ENCODE measurements at regions not wholly inside any gene's neighbourhood (a gene's known extent, or its start where the extent isn't known, plus 50 kb on each side); places are given as distances from the start of the nearest gene placed in this dataset.

DNA sequence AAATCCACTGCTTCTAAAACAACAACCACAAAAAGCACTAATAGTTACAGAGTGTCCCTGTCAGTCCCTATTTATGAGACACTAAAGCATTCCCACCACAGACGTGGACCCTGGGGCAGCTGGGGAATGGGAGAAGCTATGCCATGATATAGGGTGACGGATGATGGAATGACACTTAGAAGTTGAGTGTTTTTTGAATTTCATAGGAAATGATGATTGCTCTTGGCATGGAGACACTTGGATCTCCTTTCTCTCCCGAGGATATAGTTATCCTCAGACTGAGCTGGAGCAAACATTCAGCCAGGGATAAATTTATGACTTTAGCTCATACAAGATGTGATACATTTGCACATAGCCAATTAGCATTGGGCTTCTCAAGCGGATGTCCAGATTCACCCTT lies 151.2 kb downstream of the EDN3 start:
- Mint-ChIP-seq H3K4me1 (no peaks in the 10 kb centered on the region), H3K9me3 (no peaks in the 10 kb centered on the region), H3K27ac (no peak overlapping the region), H3K36me3 (no peaks in the 10 kb centered on the region), H3K27me3 (peaks cover 15 to 54% of the 10 kb centered on the region in 2 donors), H3K4me3 (no peak overlapping the region)
- Histone ChIP-seq H3K9me3 (ENCODE audit: control insufficient read depth in 1 of 2, low read length in 2 of 2) (no peaks in the 10 kb centered on the region), H3K27ac (ENCODE audit: low read depth, low read length) (no peak overlapping the region), H3K4me3 (ENCODE audit: low read length in 2 of 2) (no peak overlapping the region), H3K4me1 (ENCODE audit: insufficient read depth, low read length) (no peaks in the 10 kb centered on the region), H3K36me3 (ENCODE audit: insufficient read depth, low read length) (no peaks in the 10 kb centered on the region), H3K27me3 (ENCODE audit: insufficient read depth, low read length) (no peaks in the 10 kb centered on the region)
- POLR2A ChIA-PET (ENCODE audit: partially characterized antibody), result no interaction called here
- CTCF ChIA-PET (ENCODE audit: partially characterized antibody), result interaction anchor here (1.8 kb wide), 1 partner anchor 9 kb away, joined by 4 read pairs; no protein-coding TSS in a partner anchor
- intact Hi-C loops (cut with micrococcal nuclease), result no loop called here
- no peak for DNase-seq

DNA sequence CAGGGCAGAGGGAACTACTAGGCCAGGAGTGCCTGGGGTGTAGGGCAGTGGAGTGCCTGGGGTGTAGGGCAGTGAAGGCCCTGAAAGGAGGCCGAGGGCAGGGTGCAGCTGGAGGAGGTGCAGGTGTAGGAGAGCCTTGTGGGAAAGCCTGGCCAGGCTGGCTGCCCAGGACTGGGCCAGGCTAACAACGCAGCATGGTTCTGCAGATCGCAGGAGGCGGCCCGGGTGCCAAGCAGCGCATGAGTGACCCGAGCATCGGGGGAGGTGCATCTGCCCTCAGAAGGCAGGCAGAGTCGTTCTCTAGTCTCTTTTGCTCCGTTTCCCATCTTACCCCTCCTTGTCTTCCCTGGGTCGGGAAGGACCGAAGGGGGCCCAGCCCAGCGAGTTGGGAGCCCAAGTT lies 151.5 kb upstream of the PHACTR3 start:
- DNase-seq, result no peak
- ChIA-PET CTCF (ENCODE audit: partially characterized antibody) (no interaction called here), POLR2A (ENCODE audit: partially characterized antibody) (no interaction called here)
- no peak overlapping the region for H3K4me3 Mint-ChIP-seq
- Histone ChIP-seq H3K4me3 (ENCODE audit: low read length in 2 of 2) (no peak overlapping the region), H3K27me3 (ENCODE audit: insufficient read depth, low read length) (no peaks in the 10 kb centered on the region), H3K4me1 (ENCODE audit: insufficient read depth, low read length) (no peaks in the 10 kb centered on the region), H3K9me3 (ENCODE audit: control insufficient read depth in 1 of 2, low read length in 2 of 2) (no peaks in the 10 kb centered on the region), H3K36me3 (ENCODE audit: insufficient read depth, low read length) (no peaks in the 10 kb centered on the region), H3K27ac (ENCODE audit: low read depth, low read length) (no peak overlapping the region)
- H3K27me3 Mint-ChIP-seq, result peaks cover 10 to 45% of the 10 kb centered on the region in 2 donors
- no peak overlapping the region for H3K27ac Mint-ChIP-seq
- H3K36me3 Mint-ChIP-seq, result no peaks in the 10 kb centered on the region
- no peaks in the 10 kb centered on the region for H3K9me3 Mint-ChIP-seq
- no peaks in the 10 kb centered on the region for H3K4me1 Mint-ChIP-seq
- intact Hi-C loops (cut with micrococcal nuclease), result no loop called here

- Histone ChIP-seq H3K27ac (ENCODE audit: low read depth, low read length) (no peak overlapping the region), H3K4me1 (ENCODE audit: insufficient read depth, low read length) (no peaks in the 10 kb centered on the region), H3K9me3 (ENCODE audit: control insufficient read depth in 1 of 2, low read length in 2 of 2) (no peaks in the 10 kb centered on the region), H3K36me3 (ENCODE audit: insufficient read depth, low read length) (no peaks in the 10 kb centered on the region), H3K4me3 (ENCODE audit: low read length in 2 of 2) (no peak overlapping the region), H3K27me3 (ENCODE audit: insufficient read depth, low read length) (no peaks in the 10 kb centered on the region)
- Mint-ChIP-seq H3K4me3 (no peak overlapping the region), H3K27me3 (peaks cover 1 to 38% of the 10 kb centered on the region in 2 donors), H3K9me3 (peaks cover 0 to under 1% (median 0%) of the 10 kb centered on the region in 8 donors), H3K4me1 (no peaks in the 10 kb centered on the region), H3K27ac (no peak overlapping the region), H3K36me3 (no peaks in the 10 kb centered on the region)
- POLR2A ChIA-PET (ENCODE audit: partially characterized antibody), result no interaction called here
- intact Hi-C loops (cut with micrococcal nuclease), result loop anchor here (2.0 kb wide), 1 partner anchor 583 kb away; no protein-coding TSS in a partner anchor
- CTCF ChIA-PET (ENCODE audit: partially characterized antibody), result no interaction called here
- no peak for DNase-seq
Observed at GRCh38 chr20:59453759-59454560, 150.4 kb upstream of the PHACTR3 start.

DNA sequence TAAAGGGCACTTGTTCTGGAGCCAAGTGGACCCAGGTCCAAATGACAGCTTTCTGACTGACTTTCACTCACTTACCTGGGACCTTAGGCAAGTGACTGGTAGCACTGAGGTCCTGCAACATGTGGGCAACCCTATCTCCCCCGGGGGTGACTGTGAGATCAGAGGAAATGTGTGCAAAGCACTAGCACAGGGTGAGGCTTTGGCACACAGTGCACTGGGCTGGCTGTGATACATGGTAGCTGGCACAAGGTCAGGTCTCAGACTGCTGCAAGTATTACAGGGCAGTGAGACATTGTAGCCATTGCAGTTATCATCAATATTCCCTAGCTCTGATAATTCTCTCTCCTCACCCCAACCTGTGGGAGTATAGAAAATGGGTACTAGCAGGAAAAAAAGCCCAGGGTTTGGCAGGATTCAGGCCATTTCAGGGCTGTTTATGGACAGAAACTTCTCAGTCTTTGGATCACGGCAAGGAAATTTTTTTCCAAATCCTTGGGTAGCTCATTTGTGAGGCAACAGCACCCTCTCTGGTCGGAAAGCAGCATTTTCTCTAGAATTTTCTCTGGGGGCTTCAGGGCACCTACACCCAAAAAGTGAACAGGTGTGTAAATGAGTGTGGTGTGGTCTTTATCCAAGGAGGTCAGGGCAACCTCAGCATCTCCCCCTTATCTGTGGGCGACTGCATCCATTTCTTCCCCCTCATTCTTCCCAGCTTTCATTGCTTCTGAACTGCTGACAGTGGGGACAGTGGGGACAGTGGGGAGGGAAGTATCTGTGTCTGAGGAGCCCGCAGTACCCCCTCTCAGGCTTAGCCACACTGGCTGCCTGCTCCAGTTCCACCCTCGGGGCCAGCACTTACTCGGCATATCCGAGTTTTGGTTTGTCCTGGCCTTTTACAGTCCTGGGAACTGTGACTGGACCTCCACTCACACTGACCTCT lies 148.7 kb upstream of the PHACTR3 start:
- peak in 2 of 5 donors; percentile 0 to 1 for DNase-seq
- peaks cover 4 to 29% of the 10 kb centered on the region in 2 donors for H3K27me3 Mint-ChIP-seq

DNA sequence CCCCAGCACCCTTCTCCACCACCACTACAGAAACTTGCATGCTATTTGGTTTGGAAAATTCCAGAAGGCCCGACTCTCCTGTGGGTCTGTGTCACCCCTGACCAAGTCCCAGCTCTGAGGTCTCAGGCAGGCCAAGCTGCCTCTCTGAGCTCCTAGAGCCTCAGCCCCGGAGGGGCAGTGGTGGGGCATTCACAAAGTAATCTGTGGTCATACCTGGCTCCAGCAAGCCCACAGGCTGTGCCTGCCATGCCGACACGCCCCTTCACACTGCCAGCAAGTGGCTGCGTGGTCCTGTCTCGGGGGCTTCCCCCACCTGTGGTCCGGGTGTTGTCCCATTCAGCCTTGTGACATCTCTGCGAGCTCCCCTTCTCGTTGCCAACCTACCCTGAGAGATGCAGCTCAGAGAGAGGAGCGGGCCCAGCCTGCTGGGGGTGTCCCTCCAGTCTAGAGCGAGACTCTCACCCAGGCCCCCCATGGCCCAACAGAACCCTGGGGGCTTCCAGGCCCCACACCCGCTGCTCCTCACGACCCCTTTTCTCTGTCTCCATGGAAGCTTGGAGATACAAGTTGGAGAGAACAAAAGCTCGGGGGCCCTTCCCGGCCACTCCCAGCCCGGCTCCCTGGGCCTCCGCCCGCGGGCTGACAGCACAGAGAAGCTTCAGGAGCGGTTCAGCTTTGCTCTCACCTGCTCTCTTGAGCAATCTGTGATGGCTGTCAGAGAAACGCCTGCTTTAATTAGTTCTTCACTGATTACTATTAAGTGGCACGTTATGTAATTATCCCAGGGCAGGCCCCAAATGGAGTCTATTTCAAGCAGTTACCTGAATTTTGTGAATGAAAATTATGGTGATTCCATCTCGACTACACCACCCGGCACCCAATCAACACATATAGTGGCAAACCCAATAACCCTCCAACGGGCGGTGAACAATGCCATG lies 147.7 kb upstream of the PHACTR3 start:
- Histone ChIP-seq H3K27ac (ENCODE audit: low read depth, low read length) (no peak overlapping the region), H3K9me3 (ENCODE audit: control insufficient read depth in 1 of 2, low read length in 2 of 2) (no peaks in the 10 kb centered on the region), H3K27me3 (ENCODE audit: insufficient read depth, low read length) (no peaks in the 10 kb centered on the region), H3K36me3 (ENCODE audit: insufficient read depth, low read length) (no peaks in the 10 kb centered on the region), H3K4me3 (ENCODE audit: low read length in 2 of 2) (no peak overlapping the region), H3K4me1 (ENCODE audit: insufficient read depth, low read length) (no peaks in the 10 kb centered on the region)
- intact Hi-C loops (cut with micrococcal nuclease), result loop anchor here (5.0 kb wide), 1 partner anchor 1264 kb away; no protein-coding TSS in a partner anchor
- Mint-ChIP-seq H3K9me3 (peaks cover 0 to 3% (median 0%) of the 10 kb centered on the region in 8 donors), H3K27ac (no peak overlapping the region), H3K27me3 (peaks cover 8 to 21% of the 10 kb centered on the region in 2 donors), H3K4me1 (no peaks in the 10 kb centered on the region), H3K36me3 (no peaks in the 10 kb centered on the region), H3K4me3 (no peak overlapping the region)
- CTCF ChIA-PET (ENCODE audit: partially characterized antibody), result interaction anchor here (0.8 to 1.4 kb wide), 4 partner anchors 9 to 586 kb away, joined by 3 to 7 read pairs (median 4); no protein-coding TSS in a partner anchor
- POLR2A ChIA-PET (ENCODE audit: partially characterized antibody), result no interaction called here
- no peak for DNase-seq

More for the DNA sequence above, 148.7 kb upstream of the PHACTR3 start:
- Mint-ChIP-seq H3K27ac (no peak overlapping the region), H3K4me1 (no peaks in the 10 kb centered on the region), H3K9me3 (peaks cover 0 to 3% (median 0%) of the 10 kb centered on the region in 8 donors), H3K36me3 (no peaks in the 10 kb centered on the region), H3K4me3 (no peak overlapping the region)
- intact Hi-C loops (cut with micrococcal nuclease), result loop anchor here (2.0 to 5.0 kb wide), 2 partner anchors 585 to 1263 kb away; no protein-coding TSS in a partner anchor
- ChIA-PET CTCF (ENCODE audit: partially characterized antibody) (interaction anchor here (0.7 to 1.4 kb wide), 5 partner anchors 8 to 585 kb away, joined by 3 to 7 read pairs (median 3); no protein-coding TSS in a partner anchor), POLR2A (ENCODE audit: partially characterized antibody) (interaction anchor here (1.2 kb wide), 1 partner anchor 9 kb away, joined by 6 read pairs; no protein-coding TSS in a partner anchor)
- H3K4me3 ChIP-seq (ENCODE audit: low read length in 2 of 2), result no peak overlapping the region
- H3K27ac ChIP-seq (ENCODE audit: low read depth, low read length), result no peak overlapping the region
- H3K9me3 ChIP-seq (ENCODE audit: control insufficient read depth in 1 of 2, low read length in 2 of 2), result no peaks in the 10 kb centered on the region
- H3K4me1 ChIP-seq (ENCODE audit: insufficient read depth, low read length), result no peaks in the 10 kb centered on the region
- no peaks in the 10 kb centered on the region for H3K36me3 ChIP-seq (ENCODE audit: insufficient read depth, low read length)
- no peaks in the 10 kb centered on the region for H3K27me3 ChIP-seq (ENCODE audit: insufficient read depth, low read length)

DNA sequence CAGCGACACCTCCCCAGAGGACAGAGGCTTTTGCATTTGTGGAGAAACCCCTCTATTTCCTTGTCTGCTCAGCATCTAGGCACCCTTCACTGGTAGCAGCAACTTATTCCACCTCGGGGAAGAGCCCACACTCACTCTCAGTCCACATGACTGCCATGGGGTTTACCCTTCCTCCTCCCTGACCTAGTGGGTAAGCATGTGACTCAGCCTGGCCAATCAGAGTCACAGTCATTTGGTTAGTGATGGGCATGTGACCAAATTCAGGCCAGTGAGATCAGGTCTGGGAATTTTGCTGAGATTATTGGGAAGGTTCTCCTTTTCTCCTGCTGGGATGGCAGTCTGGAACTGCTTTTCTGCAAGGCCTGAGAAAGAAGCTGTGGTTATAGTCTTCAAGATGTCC lies 145.7 kb upstream of the PHACTR3 start:
- H3K27ac ChIP-seq (ENCODE audit: low read depth, low read length), result no peak overlapping the region
- H3K27ac Mint-ChIP-seq, result no peak overlapping the region
- no peaks in the 10 kb centered on the region for H3K4me1 Mint-ChIP-seq
- CTCF ChIA-PET (ENCODE audit: partially characterized antibody), result no interaction called here
- H3K9me3 Mint-ChIP-seq, result peaks cover 0 to 3% (median 0%) of the 10 kb centered on the region in 8 donors
- H3K4me1 ChIP-seq (ENCODE audit: insufficient read depth, low read length), result no peaks in the 10 kb centered on the region
- no peaks in the 10 kb centered on the region for H3K36me3 ChIP-seq (ENCODE audit: insufficient read depth, low read length)
- H3K4me3 Mint-ChIP-seq, result no peak overlapping the region
- peaks cover 8 to 15% of the 10 kb centered on the region in 2 donors for H3K27me3 Mint-ChIP-seq
- H3K27me3 ChIP-seq (ENCODE audit: insufficient read depth, low read length), result no peaks in the 10 kb centered on the region
- no peak overlapping the region for H3K4me3 ChIP-seq (ENCODE audit: low read length in 2 of 2)
- no peak for DNase-seq
- no peaks in the 10 kb centered on the region for H3K9me3 ChIP-seq (ENCODE audit: control insufficient read depth in 1 of 2, low read length in 2 of 2)
- intact Hi-C loops (cut with micrococcal nuclease), result loop anchor here (5.0 kb wide), 1 partner anchor 1266 kb away; no protein-coding TSS in a partner anchor
- no peaks in the 10 kb centered on the region for H3K36me3 Mint-ChIP-seq
- POLR2A ChIA-PET (ENCODE audit: partially characterized antibody), result no interaction called here

Data from CD4-positive, alpha-beta memory T cell (primary cell).